DOHH2 (cell line): ENCODE measurements at regions not wholly inside any gene's neighbourhood (a gene's known extent, or its start where the extent isn't known, plus 50 kb on each side); places are given as distances from the start of the nearest gene placed in this dataset.

Source experiments
- CTCF ChIP-seq: fragments of 200-600 bp; sonication (generic); IDR thresholded peaks from one replicate; pipeline ENCODE4 v1.5.1; 2014; ENCODE audit warnings: antibody characterized with exemption, mild to moderate bottlenecking, low read depth, low read length; ENCODE audit not compliant: poor library complexity, severe bottlenecking
- EZH2phosphoT487 ChIP-seq: fragments of 200-600 bp; sonication (generic); IDR thresholded peaks from 2 replicates; pipeline ENCODE4 v1.6.1; 2017; ENCODE audit warnings: borderline replicate concordance, mild to moderate bottlenecking, antibody characterized with exemption, low read length, moderate library complexity, mixed read lengths

DNA sequence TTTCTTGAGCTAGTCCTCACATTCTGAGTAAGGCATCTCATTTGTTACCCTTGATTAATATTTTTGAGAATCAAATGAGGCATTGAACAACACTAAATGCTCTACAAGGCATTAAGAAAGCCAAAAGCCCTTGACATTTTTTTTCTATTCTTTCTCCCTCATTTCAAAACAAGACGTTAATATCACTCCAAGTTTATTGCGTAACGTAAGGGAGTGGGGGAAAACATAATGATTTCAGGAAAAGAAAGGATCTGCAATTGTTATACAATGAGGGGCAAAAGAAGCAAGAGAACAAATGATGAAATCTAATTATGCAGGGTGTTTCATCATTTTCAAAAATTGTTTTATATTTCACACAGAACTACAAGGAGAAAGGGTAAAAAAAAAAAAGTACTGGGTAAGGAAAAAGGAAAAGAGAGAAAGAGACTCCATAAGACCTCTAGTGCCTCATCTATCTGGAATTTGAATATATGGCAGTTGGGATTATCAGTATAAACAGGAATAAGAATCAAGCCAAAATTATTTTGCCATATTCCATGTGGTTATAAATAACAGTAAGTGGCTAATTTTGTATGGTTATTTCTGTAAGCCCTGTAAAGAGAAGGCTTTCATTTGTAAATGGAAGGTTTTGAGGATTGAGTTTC, 163.0 kb downstream of the ABCA8 start:
- no peak for TF ChIP-seq CTCF
- TF ChIP-seq EZH2phosphoT487: no peak
